ENCODE measurements at regions not wholly inside any gene's neighbourhood (a gene's known extent, or its start where the extent isn't known, plus 50 kb on each side); places are given as distances from the start of the nearest gene placed in this dataset.

- no peak for DNase-seq
Observed at GRCh38 chr6:104017410-104018381, 842.0 kb downstream of the HACE1 start.

- DNase-seq = no peak
Observed at GRCh38 chr6:104014163-104014959, 845.4 kb downstream of the HACE1 start.

- DNase-seq = no peak
Observed at GRCh38 chr6:104013312-104013971, 846.3 kb downstream of the HACE1 start.

GRCh38 chr6:104010897-104011296 lies 848.8 kb downstream of the HACE1 start:
- DNase-seq = no peak

GRCh38 chr6:104003803-104004516 lies 855.8 kb downstream of the HACE1 start:
- DNase-seq = no peak

GRCh38 chr6:103995571-103995970 lies 864.1 kb downstream of the HACE1 start:
- no peak for DNase-seq

- no peak for DNase-seq
Observed at GRCh38 chr6:103983860-103984259, 875.9 kb downstream of the HACE1 start.

GRCh38 chr6:103983011-103983410 lies 876.7 kb downstream of the HACE1 start:
- no peak for DNase-seq

GRCh38 chr6:103982574-103982973 lies 877.1 kb downstream of the HACE1 start:
- no peak for DNase-seq

- no peak for DNase-seq
Observed at GRCh38 chr6:103979308-103979707, 880.4 kb downstream of the HACE1 start.

GRCh38 chr6:103937389-103937788 lies 922.3 kb downstream of the HACE1 start:
- no peak for DNase-seq

- DNase-seq = no peak
Observed at GRCh38 chr6:103925317-103925716, 934.4 kb downstream of the HACE1 start.

GRCh38 chr6:103910018-103910417 lies 949.7 kb downstream of the HACE1 start:
- no peak for DNase-seq

- DNase-seq = no peak
Observed at GRCh38 chr6:103908898-103909297, 950.8 kb downstream of the HACE1 start.

GRCh38 chr6:103895136-103895535 lies 964.6 kb downstream of the HACE1 start:
- no peak for DNase-seq

GRCh38 chr6:103893141-103893581 lies 966.6 kb downstream of the HACE1 start:
- no peak for DNase-seq

GRCh38 chr6:103886951-103887350 lies 972.8 kb downstream of the HACE1 start:
- DNase-seq = no peak

- no peak for DNase-seq
Observed at GRCh38 chr6:103885446-103885845, 974.3 kb downstream of the HACE1 start.

GRCh38 chr6:103879800-103880199 lies 979.9 kb downstream of the HACE1 start:
- no peak for DNase-seq

- no peak for DNase-seq
Observed at GRCh38 chr6:103875221-103875620, 984.5 kb downstream of the HACE1 start.

- no peak for DNase-seq
Observed at GRCh38 chr6:103874575-103874974, 985.1 kb downstream of the HACE1 start.

- DNase-seq = no peak
Observed at GRCh38 chr6:103872678-103873077, 987.0 kb downstream of the HACE1 start.

- no peak for DNase-seq
Observed at GRCh38 chr6:103872233-103872632, 987.5 kb downstream of the HACE1 start.

All from activated CD4-positive, CD25-positive, alpha-beta regulatory T cell treated with anti-CD3 and anti-CD28 coated beads, Interleukin-2, amount 50 U/mL, for 72 hours (primary cell).